ENCODE measurements at regions not wholly inside any gene's neighbourhood (a gene's known extent, or its start where the extent isn't known, plus 50 kb on each side); places are given as distances from the start of the nearest gene placed in this dataset.

DNA sequence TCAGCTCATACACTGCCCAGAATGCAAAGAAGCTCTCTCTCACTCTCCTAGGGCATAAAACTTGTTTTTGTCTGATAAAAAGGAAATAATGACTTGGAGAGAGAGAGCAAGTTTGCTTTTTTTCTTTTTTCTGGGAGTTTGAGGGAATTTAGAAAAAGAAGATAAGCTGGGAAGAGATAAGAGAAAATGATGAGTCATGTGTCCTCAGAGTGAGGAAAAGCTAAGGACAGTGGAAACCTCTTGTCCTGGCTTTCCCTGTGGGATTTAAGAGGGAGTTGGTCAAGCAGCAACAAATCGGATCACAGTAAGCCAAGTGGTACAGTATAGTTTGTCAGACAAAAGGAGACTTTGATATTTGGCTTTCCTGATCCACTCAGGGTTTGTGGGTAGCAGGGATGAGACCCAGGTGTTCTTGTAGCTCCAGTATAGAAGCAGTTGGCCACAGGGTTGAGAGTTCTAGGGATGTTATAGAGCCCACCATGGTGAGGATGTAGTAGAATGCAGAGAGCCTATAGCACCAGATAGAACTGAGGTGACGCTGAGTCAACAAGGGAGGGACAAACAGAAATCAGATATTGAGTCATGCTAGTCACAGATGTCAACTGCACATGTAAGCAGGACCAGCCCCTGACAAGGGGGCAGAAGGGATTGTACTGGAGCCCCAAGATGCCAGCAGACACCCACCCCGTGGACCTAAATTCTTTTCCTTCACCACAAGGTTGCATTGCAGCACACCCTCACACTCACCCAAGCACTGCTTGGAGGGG lies 219.3 kb upstream of the TAC1 start:
- TF ChIP-seq, protein P1, sequence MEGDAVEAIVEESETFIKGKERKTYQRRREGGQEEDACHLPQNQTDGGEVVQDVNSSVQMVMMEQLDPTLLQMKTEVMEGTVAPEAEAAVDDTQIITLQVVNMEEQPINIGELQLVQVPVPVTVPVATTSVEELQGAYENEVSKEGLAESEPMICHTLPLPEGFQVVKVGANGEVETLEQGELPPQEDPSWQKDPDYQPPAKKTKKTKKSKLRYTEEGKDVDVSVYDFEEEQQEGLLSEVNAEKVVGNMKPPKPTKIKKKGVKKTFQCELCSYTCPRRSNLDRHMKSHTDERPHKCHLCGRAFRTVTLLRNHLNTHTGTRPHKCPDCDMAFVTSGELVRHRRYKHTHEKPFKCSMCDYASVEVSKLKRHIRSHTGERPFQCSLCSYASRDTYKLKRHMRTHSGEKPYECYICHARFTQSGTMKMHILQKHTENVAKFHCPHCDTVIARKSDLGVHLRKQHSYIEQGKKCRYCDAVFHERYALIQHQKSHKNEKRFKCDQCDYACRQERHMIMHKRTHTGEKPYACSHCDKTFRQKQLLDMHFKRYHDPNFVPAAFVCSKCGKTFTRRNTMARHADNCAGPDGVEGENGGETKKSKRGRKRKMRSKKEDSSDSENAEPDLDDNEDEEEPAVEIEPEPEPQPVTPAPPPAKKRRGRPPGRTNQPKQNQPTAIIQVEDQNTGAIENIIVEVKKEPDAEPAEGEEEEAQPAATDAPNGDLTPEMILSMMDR (IDR thresholded peaks at IDR 0.05) = no peak
- TF ChIP-seq POLR2A (IDR thresholded peaks at IDR 0.05) = no peak
